A204.1 (cell line): ENCODE measurements at regions not wholly inside any gene's neighbourhood (a gene's known extent, or its start where the extent isn't known, plus 50 kb on each side); places are given as distances from the start of the nearest gene placed in this dataset.
"Not testable (repeated sequence)": the region's sequence is repeated elsewhere in the genome, so short reads cannot be mapped to it uniquely, and the experiment has no call there.

Experiments
- FAIRE-seq: peaks from 2 replicates; lab custom pipeline; 2012; peaks lifted over from hg19 to GRCh38; lab: Jason Lieb, UNC

GRCh38 chr10:109729895-109730294, 193.4 kb downstream of the XPNPEP1 start:
- not testable (repeated sequence) for FAIRE-seq

- no peak for FAIRE-seq
Measured at GRCh38 chr10:109727436-109727835, 195.9 kb downstream of the XPNPEP1 start.

GRCh38 chr10:109726473-109726872, 196.8 kb downstream of the XPNPEP1 start:
- no peak for FAIRE-seq

GRCh38 chr10:109723305-109723704, 200.0 kb downstream of the XPNPEP1 start:
- FAIRE-seq: no peak

GRCh38 chr10:109721453-109722064, 201.8 kb downstream of the XPNPEP1 start:
- no peak for FAIRE-seq

GRCh38 chr10:109706026-109706560, 217.2 kb downstream of the XPNPEP1 start:
- no peak for FAIRE-seq

GRCh38 chr10:109701633-109702215, 221.6 kb downstream of the XPNPEP1 start:
- no peak for FAIRE-seq

- FAIRE-seq: no peak
Measured at GRCh38 chr10:109698882-109699664, 224.2 kb downstream of the XPNPEP1 start.

GRCh38 chr10:109698086-109698485, 225.2 kb downstream of the XPNPEP1 start:
- FAIRE-seq: no peak

- no peak for FAIRE-seq
Measured at GRCh38 chr10:109696981-109697775, 226.1 kb downstream of the XPNPEP1 start.

- no peak for FAIRE-seq
Measured at GRCh38 chr10:109696462-109696861, 226.8 kb downstream of the XPNPEP1 start.

- no peak for FAIRE-seq
Measured at GRCh38 chr10:109695988-109696387, 227.3 kb downstream of the XPNPEP1 start.

GRCh38 chr10:109689785-109690184, 233.5 kb downstream of the XPNPEP1 start:
- FAIRE-seq: no peak

GRCh38 chr10:109679478-109679877, 243.8 kb downstream of the XPNPEP1 start:
- no peak for FAIRE-seq

GRCh38 chr10:109678857-109679256, 244.5 kb downstream of the XPNPEP1 start:
- FAIRE-seq: no peak

- FAIRE-seq: no peak
Measured at GRCh38 chr10:109676703-109677102, 246.6 kb downstream of the XPNPEP1 start.

- no peak for FAIRE-seq
Measured at GRCh38 chr10:109668703-109669102, 254.6 kb downstream of the XPNPEP1 start.

GRCh38 chr10:109668154-109668665, 255.1 kb downstream of the XPNPEP1 start:
- FAIRE-seq: no peak

- FAIRE-seq: no peak
Measured at GRCh38 chr10:109665321-109665720, 258.0 kb downstream of the XPNPEP1 start.

GRCh38 chr10:109664554-109664953, 258.8 kb downstream of the XPNPEP1 start:
- no peak for FAIRE-seq

GRCh38 chr10:109663122-109663521, 260.2 kb downstream of the XPNPEP1 start:
- no peak for FAIRE-seq

GRCh38 chr10:109652612-109653011, 270.7 kb downstream of the XPNPEP1 start:
- not testable (repeated sequence) for FAIRE-seq
